ENCODE measurements at regions not wholly inside any gene's neighbourhood (a gene's known extent, or its start where the extent isn't known, plus 50 kb on each side); places are given as distances from the start of the nearest gene placed in this dataset.
"Not testable (repeated sequence)": the region's sequence is repeated elsewhere in the genome, so short reads cannot be mapped to it uniquely, and the experiment has no call there.

- in situ Hi-C loops (cut with HindIII; ENCODE audit: low sequenced_read_pairs), result no loop called here
Observed at GRCh38 chr3:178086144-178086825, 450.0 kb upstream of the KCNMB2 start.

GRCh38 chr3:178087376-178087775 lies 448.9 kb upstream of the KCNMB2 start:
- in situ Hi-C loops (cut with HindIII; ENCODE audit: low sequenced_read_pairs), result no loop called here

GRCh38 chr3:178088963-178089362 lies 447.3 kb upstream of the KCNMB2 start:
- in situ Hi-C loops (cut with HindIII; ENCODE audit: low sequenced_read_pairs), result no loop called here

GRCh38 chr3:178090899-178091298 lies 445.3 kb upstream of the KCNMB2 start:
- in situ Hi-C loops (cut with HindIII; ENCODE audit: low sequenced_read_pairs), result no loop called here

GRCh38 chr3:178095522-178095921 lies 440.7 kb upstream of the KCNMB2 start:
- in situ Hi-C loops (cut with HindIII; ENCODE audit: low sequenced_read_pairs), result no loop called here

GRCh38 chr3:178096955-178097354 lies 439.3 kb upstream of the KCNMB2 start:
- in situ Hi-C loops (cut with HindIII; ENCODE audit: low sequenced_read_pairs), result no loop called here

- in situ Hi-C loops (cut with HindIII; ENCODE audit: low sequenced_read_pairs), result no loop called here
Observed at GRCh38 chr3:178097576-178097975, 438.7 kb upstream of the KCNMB2 start.

- in situ Hi-C loops (cut with HindIII; ENCODE audit: low sequenced_read_pairs), result no loop called here
Observed at GRCh38 chr3:178099274-178099673, 437.0 kb upstream of the KCNMB2 start.

GRCh38 chr3:178099862-178100261 lies 436.4 kb upstream of the KCNMB2 start:
- in situ Hi-C loops (cut with HindIII; ENCODE audit: low sequenced_read_pairs), result no loop called here

GRCh38 chr3:178100908-178101307 lies 435.3 kb upstream of the KCNMB2 start:
- in situ Hi-C loops (cut with HindIII; ENCODE audit: low sequenced_read_pairs), result no loop called here

- in situ Hi-C loops (cut with HindIII; ENCODE audit: low sequenced_read_pairs), result no loop called here
Observed at GRCh38 chr3:178103140-178103539, 433.1 kb upstream of the KCNMB2 start.

- in situ Hi-C loops (cut with HindIII; ENCODE audit: low sequenced_read_pairs), result no loop called here
Observed at GRCh38 chr3:178107804-178108203, 428.4 kb upstream of the KCNMB2 start.

- in situ Hi-C loops (cut with HindIII; ENCODE audit: low sequenced_read_pairs), result no loop called here
Observed at GRCh38 chr3:178109691-178110090, 426.5 kb upstream of the KCNMB2 start.

- in situ Hi-C loops (cut with HindIII; ENCODE audit: low sequenced_read_pairs), result no loop called here
Observed at GRCh38 chr3:178112134-178112533, 424.1 kb upstream of the KCNMB2 start.

GRCh38 chr3:178112552-178112951 lies 423.7 kb upstream of the KCNMB2 start:
- in situ Hi-C loops (cut with HindIII; ENCODE audit: low sequenced_read_pairs), result not testable (repeated sequence)

- in situ Hi-C loops (cut with HindIII; ENCODE audit: low sequenced_read_pairs), result no loop called here
Observed at GRCh38 chr3:178117641-178118040, 418.6 kb upstream of the KCNMB2 start.

- in situ Hi-C loops (cut with HindIII; ENCODE audit: low sequenced_read_pairs), result not testable (repeated sequence)
Observed at GRCh38 chr3:178119608-178120295, 416.5 kb upstream of the KCNMB2 start.

GRCh38 chr3:178120367-178120766 lies 415.9 kb upstream of the KCNMB2 start:
- in situ Hi-C loops (cut with HindIII; ENCODE audit: low sequenced_read_pairs), result no loop called here

GRCh38 chr3:178126686-178127085 lies 409.6 kb upstream of the KCNMB2 start:
- in situ Hi-C loops (cut with HindIII; ENCODE audit: low sequenced_read_pairs), result no loop called here

GRCh38 chr3:178127221-178127620 lies 409.0 kb upstream of the KCNMB2 start:
- in situ Hi-C loops (cut with HindIII; ENCODE audit: low sequenced_read_pairs), result no loop called here

GRCh38 chr3:178129109-178129508 lies 407.1 kb upstream of the KCNMB2 start:
- in situ Hi-C loops (cut with HindIII; ENCODE audit: low sequenced_read_pairs), result no loop called here

GRCh38 chr3:178131801-178132200 lies 404.4 kb upstream of the KCNMB2 start:
- in situ Hi-C loops (cut with HindIII; ENCODE audit: low sequenced_read_pairs), result no loop called here

GRCh38 chr3:178137206-178137605 lies 399.0 kb upstream of the KCNMB2 start:
- in situ Hi-C loops (cut with HindIII; ENCODE audit: low sequenced_read_pairs), result no loop called here
